ENCODE measurements at regions not wholly inside any gene's neighbourhood (a gene's known extent, or its start where the extent isn't known, plus 50 kb on each side); places are given as distances from the start of the nearest gene placed in this dataset.

DNA sequence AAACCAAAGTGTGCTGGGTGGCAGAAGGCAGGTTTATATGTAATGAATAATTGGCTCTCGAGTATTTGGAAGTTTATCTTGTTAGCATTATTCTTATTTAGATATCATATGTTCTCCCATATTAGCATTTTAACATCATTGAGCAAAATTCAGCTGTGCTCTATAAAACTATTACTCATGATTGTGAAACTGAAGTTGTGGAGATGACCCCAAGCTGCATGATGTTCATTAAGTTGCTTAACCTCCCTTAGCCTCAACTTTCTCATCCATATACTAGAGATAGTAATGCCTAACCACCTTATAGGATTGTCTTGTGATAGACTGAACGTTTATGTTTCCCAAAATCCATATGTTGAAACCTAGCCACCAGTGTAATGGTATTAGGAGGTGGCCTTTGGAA lies 346.3 kb downstream of the SATB2 start:
- TF ChIP-seq CTCF (IDR thresholded peaks at IDR 0.05; ENCODE audit: insufficient read depth, low read length, poor library complexity, severe bottlenecking), result no peak
- no peak for DNase-seq (ENCODE audit: low read depth)
- no peaks in the 10 kb centered on the region for H3K36me3 ChIP-seq (ENCODE audit: control insufficient read depth, insufficient read depth, low read length)

GRCh38 chr2:199108056-199108455 lies 349.7 kb downstream of the SATB2 start:
- TF ChIP-seq CTCF (IDR thresholded peaks at IDR 0.05; ENCODE audit: insufficient read depth, low read length, poor library complexity, severe bottlenecking), result no peak
- Histone ChIP-seq H3K36me3 (ENCODE audit: control insufficient read depth, insufficient read depth, low read length) (no peaks in the 10 kb centered on the region), H3K27me3 (ENCODE audit: control insufficient read depth, insufficient read depth, low read length) (no peaks in the 10 kb centered on the region), H3K4me3 (ENCODE audit: low read depth, low read length) (no peak overlapping the region)
- no peak for DNase-seq (ENCODE audit: low read depth)

More for the DNA sequence above, 346.3 kb downstream of the SATB2 start:
- H3K4me3 ChIP-seq (ENCODE audit: low read depth, low read length), result no peak overlapping the region
- H3K27me3 ChIP-seq (ENCODE audit: control insufficient read depth, insufficient read depth, low read length), result no peaks in the 10 kb centered on the region

GRCh38 chr2:199105826-199106225 lies 351.9 kb downstream of the SATB2 start:
- no peak for DNase-seq (ENCODE audit: low read depth)
- no peak overlapping the region for H3K4me3 ChIP-seq (ENCODE audit: low read depth, low read length)
- no peaks in the 10 kb centered on the region for H3K27me3 ChIP-seq (ENCODE audit: control insufficient read depth, insufficient read depth, low read length)
- H3K36me3 ChIP-seq (ENCODE audit: control insufficient read depth, insufficient read depth, low read length), result no peaks in the 10 kb centered on the region
- no peak for TF ChIP-seq CTCF (IDR thresholded peaks at IDR 0.05; ENCODE audit: insufficient read depth, low read length, poor library complexity, severe bottlenecking)

- DNase-seq (ENCODE audit: low read depth), result no peak
Observed at GRCh38 chr2:199101487-199101886, 356.3 kb downstream of the SATB2 start.

DNA sequence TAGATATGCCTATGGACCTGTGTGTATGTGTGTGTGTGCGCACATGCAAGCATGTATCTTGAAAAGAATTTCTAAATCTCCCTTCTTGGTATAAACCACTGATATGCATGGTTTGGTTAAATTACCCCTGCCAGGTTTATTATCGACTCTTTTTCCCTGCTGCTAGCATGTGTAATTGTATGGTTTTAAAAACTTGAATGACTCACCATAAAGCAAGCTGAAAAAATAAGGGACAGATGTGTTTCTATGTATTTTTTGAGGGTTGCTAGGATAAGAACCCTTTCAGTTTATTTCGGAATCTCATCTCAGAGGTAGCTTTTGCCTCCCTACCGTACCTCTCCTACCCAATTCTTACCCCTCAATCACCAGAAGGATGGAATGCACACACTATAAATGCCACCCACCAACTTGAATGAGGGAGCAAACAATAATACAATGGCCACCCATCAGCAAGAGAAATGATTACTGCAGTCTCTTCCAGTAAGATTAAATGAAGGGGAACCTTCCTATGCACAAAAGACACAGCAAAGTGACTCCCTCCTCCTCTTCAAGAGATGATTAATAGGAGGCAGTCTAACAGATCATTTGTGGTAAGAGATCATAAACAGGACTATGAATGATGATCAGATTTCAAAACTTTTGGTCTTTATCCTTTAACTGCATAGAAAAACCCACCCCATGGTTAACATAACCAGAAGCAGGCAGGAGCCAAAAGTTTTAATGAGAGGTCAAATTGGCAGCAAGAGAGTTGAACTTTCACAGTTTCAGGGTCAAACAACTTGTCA lies 357.2 kb downstream of the SATB2 start:
- TF ChIP-seq CTCF (IDR thresholded peaks at IDR 0.05; ENCODE audit: insufficient read depth, low read length, poor library complexity, severe bottlenecking), result no peak
- Histone ChIP-seq H3K36me3 (ENCODE audit: control insufficient read depth, insufficient read depth, low read length) (no peaks in the 10 kb centered on the region), H3K27me3 (ENCODE audit: control insufficient read depth, insufficient read depth, low read length) (no peaks in the 10 kb centered on the region), H3K4me3 (ENCODE audit: low read depth, low read length) (no peak overlapping the region)
- no peak for DNase-seq (ENCODE audit: low read depth)

More at GRCh38 chr2:199101487-199101886, 356.3 kb downstream of the SATB2 start:
- Histone ChIP-seq H3K36me3 (ENCODE audit: control insufficient read depth, insufficient read depth, low read length) (no peaks in the 10 kb centered on the region), H3K27me3 (ENCODE audit: control insufficient read depth, insufficient read depth, low read length) (no peaks in the 10 kb centered on the region), H3K4me3 (ENCODE audit: low read depth, low read length) (no peak overlapping the region)
- TF ChIP-seq CTCF (IDR thresholded peaks at IDR 0.05; ENCODE audit: insufficient read depth, low read length, poor library complexity, severe bottlenecking), result no peak

DNA sequence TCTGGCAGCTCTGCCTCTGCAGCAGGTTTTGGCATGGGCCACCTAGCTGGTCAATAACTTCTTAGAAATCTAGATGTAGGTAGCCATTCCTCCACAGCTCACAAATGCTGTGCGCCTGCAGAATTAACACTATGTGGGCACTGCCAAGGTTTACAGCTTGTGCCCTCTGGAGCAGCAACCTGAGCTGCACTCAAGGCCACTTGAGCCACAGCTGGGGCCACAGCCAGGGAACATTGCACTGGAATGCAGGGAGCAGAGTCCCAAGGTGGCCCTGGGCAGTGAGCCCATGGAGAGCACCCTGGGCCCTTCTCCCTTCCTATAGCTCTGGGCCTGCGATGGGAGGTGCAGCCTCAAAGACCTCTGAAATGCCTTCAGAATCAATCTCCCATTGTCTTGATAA lies 365.3 kb downstream of the SATB2 start:
- DNase-seq (ENCODE audit: low read depth), result no peak
- TF ChIP-seq CTCF (IDR thresholded peaks at IDR 0.05; ENCODE audit: insufficient read depth, low read length, poor library complexity, severe bottlenecking), result no peak
- Histone ChIP-seq H3K36me3 (ENCODE audit: control insufficient read depth, insufficient read depth, low read length) (no peaks in the 10 kb centered on the region), H3K27me3 (ENCODE audit: control insufficient read depth, insufficient read depth, low read length) (no peaks in the 10 kb centered on the region), H3K4me3 (ENCODE audit: low read depth, low read length) (no peak overlapping the region)
